MM.1S (cell line): ENCODE measurements at regions not wholly inside any gene's neighbourhood (a gene's known extent, or its start where the extent isn't known, plus 50 kb on each side); places are given as distances from the start of the nearest gene placed in this dataset.

Experiments
- CTCF ChIP-seq: fragments of 300-600 bp; sonication (generic); IDR thresholded peaks from 2 replicates; pipeline ENCODE4 v1.5.1; 2016; ENCODE audit warnings: antibody characterized with exemption, low read length, mixed read lengths
- EZH2 ChIP-seq: fragments of 300-600 bp; sonication (generic); optimal IDR thresholded peaks from 2 replicates; pipeline ENCODE3; 2017; ENCODE audit warnings: low read depth, mild to moderate bottlenecking, antibody characterized with exemption, low read length, mixed read lengths
- EZH2phosphoT487 ChIP-seq: fragments of 300-600 bp; sonication (generic); IDR thresholded peaks from 2 replicates; pipeline ENCODE4 v1.6.1; 2018; ENCODE audit warnings: antibody characterized with exemption, low read length

- no peak for TF ChIP-seq EZH2phosphoT487
- TF ChIP-seq CTCF, result no peak
- TF ChIP-seq EZH2, result no peak
These were observed 218.3 kb downstream of the HTR1B start for GRCh38 chr6:77245026-77245425.
